HFFc6 (cell line): ENCODE measurements at regions not wholly inside any gene's neighbourhood (a gene's known extent, or its start where the extent isn't known, plus 50 kb on each side); places are given as distances from the start of the nearest gene placed in this dataset.

Experiments used
- DNase-seq: peaks from one replicate; pipeline ENCODE4 v3.0.0-alpha.2; 2018
- H3K27ac Mint-ChIP-seq: 2 replicates; pipeline ENCODE4 v1.8.0; 2020; ENCODE audit warnings: mild to moderate bottlenecking, mixed read lengths
- H3K27me3 Mint-ChIP-seq: 2 replicates; pipeline ENCODE4 v1.8.0; 2021; ENCODE audit warnings: mild to moderate bottlenecking, moderate library complexity, mixed read lengths; ENCODE audit not compliant: insufficient read depth
- H3K36me3 Mint-ChIP-seq: 2 replicates; pipeline ENCODE4 v1.8.0; 2021; ENCODE audit warnings: low read depth, mixed read lengths
- H3K4me1 Mint-ChIP-seq: 2 replicates; pipeline ENCODE4 v1.8.0; 2020; ENCODE audit warnings: low read depth, mixed read lengths
- H3K4me3 Mint-ChIP-seq: 2 replicates; pipeline ENCODE4 v1.8.0; 2020; ENCODE audit warnings: mild to moderate bottlenecking, moderate library complexity, mixed read lengths
- H3K9me3 Mint-ChIP-seq: 2 replicates; pipeline ENCODE4 v1.8.0; 2020; ENCODE audit warnings: mild to moderate bottlenecking, mixed read lengths
- TF ChIP-seq, protein P1 (sequence below): fragments of 200-600 bp; sonication (generic); IDR thresholded peaks from 2 replicates; pipeline ENCODE4 v1.5.0; 2021; ENCODE audit warnings: antibody characterized with exemption, mild to moderate bottlenecking

DNA sequence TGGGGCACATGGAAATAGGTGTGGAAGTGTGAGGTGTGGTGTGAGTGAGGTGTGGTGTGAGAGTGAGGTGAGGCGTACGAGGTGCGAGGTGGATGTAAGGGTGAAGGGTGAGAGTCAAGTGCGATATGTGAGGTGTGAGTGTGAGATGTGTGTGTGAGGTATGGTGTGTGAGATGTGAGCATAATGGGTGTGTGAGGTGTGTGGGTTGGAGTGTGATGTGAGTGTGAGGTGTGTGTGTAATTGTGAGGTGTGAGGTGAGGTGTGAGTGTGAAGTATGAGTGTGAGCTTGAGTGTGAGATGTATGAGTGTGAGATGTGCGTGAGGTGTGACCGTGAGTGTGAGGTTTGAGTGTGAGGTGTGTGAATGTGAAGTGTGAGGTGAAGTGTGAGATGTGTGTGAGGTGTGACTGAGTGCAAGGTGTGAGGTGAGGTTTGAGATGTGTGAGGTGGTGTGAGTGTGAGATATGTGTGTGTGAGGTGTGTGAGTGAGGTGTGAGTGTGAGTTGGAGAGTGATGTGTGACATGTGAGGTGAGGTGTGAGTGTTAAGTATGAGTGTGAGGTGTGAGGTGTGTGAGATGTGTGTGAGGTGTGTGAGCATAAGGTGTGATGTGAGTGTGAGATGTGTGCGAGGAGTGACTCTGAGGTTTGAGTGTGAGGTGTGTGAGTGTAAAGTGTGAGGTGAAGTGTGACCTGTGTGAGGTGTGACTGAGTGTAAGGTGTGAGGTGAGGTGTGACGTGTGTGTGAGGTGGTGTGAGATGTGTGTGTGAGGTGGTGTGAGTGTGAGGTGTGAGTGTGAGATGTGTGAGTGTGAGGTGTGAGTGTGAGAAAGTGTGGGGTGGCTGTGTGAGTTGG, 354.0 kb downstream of the FOXL1 start:
- Mint-ChIP-seq H3K4me3 (no peak overlapping the region), H3K4me1 (peaks cover 14% of the 10 kb centered on the region; the same call in 1 of the 2 replicates), H3K36me3 (no peaks in the 10 kb centered on the region), H3K9me3 (no peaks in the 10 kb centered on the region), H3K27ac (no peak overlapping the region), H3K27me3 (peaks cover 24% of the 10 kb centered on the region)
- TF ChIP-seq, protein P1, sequence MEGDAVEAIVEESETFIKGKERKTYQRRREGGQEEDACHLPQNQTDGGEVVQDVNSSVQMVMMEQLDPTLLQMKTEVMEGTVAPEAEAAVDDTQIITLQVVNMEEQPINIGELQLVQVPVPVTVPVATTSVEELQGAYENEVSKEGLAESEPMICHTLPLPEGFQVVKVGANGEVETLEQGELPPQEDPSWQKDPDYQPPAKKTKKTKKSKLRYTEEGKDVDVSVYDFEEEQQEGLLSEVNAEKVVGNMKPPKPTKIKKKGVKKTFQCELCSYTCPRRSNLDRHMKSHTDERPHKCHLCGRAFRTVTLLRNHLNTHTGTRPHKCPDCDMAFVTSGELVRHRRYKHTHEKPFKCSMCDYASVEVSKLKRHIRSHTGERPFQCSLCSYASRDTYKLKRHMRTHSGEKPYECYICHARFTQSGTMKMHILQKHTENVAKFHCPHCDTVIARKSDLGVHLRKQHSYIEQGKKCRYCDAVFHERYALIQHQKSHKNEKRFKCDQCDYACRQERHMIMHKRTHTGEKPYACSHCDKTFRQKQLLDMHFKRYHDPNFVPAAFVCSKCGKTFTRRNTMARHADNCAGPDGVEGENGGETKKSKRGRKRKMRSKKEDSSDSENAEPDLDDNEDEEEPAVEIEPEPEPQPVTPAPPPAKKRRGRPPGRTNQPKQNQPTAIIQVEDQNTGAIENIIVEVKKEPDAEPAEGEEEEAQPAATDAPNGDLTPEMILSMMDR: no peak
- DNase-seq: no peak

DNA sequence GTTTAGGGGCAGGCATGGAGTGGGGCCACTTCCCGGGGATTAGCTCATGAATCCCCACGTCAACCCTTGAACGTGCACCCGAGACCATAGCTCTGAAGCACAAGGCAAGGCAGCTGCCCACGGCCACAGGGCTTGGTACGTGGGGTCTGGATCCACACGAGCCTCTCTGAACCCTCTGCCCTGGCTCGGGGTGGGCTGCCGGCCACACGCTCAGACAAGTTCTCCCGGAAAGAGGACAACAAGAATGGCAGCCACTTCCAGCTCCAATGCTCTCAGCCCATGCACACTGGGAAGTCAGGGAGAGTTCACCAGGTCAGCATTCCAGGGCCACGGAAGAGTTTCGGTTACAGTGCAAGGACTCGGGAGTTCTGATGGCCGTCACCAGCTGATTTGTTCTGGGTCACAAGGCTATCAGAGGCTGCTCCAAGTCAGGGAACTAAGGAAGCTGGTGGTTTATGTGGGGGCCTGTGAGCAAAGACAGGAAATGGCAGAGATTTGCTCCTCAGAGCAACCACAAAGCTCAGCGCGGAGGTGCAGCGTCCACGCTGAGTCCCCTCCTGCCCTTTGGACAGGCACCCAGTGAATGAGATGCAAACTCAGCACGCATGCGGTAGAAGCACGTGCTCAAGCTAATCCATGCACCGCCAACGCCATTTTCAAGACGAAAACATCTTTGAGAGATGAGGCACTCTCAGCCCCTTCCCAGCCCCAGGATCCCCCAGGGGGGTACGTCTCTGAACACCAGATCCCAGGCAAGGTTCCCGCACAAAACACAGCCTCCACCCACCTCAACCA, 356.4 kb downstream of the FOXL1 start:
- TF ChIP-seq, protein P1: no peak
- peaks cover 37% of the 10 kb centered on the region for H3K27me3 Mint-ChIP-seq
- peaks cover 3% of the 10 kb centered on the region; the same call in 1 of the 2 replicates for H3K4me1 Mint-ChIP-seq
- no peak overlapping the region for H3K27ac Mint-ChIP-seq
- no peak for DNase-seq
- H3K9me3 Mint-ChIP-seq: peaks cover 6% of the 10 kb centered on the region
- peaks cover 1% of the 10 kb centered on the region; the same call in 1 of the 2 replicates for H3K36me3 Mint-ChIP-seq
- H3K4me3 Mint-ChIP-seq: no peak overlapping the region

DNA sequence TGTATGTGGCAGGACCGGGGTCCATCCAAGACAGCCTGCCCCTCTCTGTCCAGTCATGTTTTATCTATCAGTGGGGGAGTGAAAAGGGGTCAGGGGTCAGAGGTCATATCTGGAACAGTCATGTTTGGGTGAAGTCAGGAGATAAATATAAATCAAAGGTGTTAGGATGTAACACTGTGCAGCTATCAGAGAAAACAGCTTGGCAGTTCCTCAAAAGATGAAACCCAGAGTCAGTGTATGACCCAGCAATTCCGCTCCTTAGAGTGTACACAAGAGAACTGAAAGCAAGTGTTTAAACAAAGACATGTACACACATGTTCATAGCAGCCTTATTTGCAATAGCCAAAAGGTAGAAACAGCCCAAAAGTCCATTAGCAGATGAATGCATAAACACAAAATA, 361.3 kb downstream of the FOXL1 start:
- Mint-ChIP-seq H3K9me3 (peaks cover 10% of the 10 kb centered on the region), H3K27me3 (peaks cover 38% of the 10 kb centered on the region), H3K27ac (no peak overlapping the region), H3K36me3 (peaks cover 6% of the 10 kb centered on the region; the same call in 1 of the 2 replicates), H3K4me3 (no peak overlapping the region), H3K4me1 (peaks cover 34% of the 10 kb centered on the region)
- no peak for DNase-seq
- TF ChIP-seq, protein P1: no peak

- no peak overlapping the region for H3K4me3 Mint-ChIP-seq
- no peak overlapping the region; the same call in 1 of the 2 replicates for H3K27ac Mint-ChIP-seq
- H3K9me3 Mint-ChIP-seq: peaks cover 10% of the 10 kb centered on the region
- peaks cover 27% of the 10 kb centered on the region for H3K27me3 Mint-ChIP-seq
- H3K4me1 Mint-ChIP-seq: peaks cover 45% of the 10 kb centered on the region
- no peak for DNase-seq
- peaks cover 6% of the 10 kb centered on the region; the same call in 1 of the 2 replicates for H3K36me3 Mint-ChIP-seq
- TF ChIP-seq, protein P1: no peak
Measured at GRCh38 chr16:86941731-86942130, 363.4 kb downstream of the FOXL1 start.

DNA sequence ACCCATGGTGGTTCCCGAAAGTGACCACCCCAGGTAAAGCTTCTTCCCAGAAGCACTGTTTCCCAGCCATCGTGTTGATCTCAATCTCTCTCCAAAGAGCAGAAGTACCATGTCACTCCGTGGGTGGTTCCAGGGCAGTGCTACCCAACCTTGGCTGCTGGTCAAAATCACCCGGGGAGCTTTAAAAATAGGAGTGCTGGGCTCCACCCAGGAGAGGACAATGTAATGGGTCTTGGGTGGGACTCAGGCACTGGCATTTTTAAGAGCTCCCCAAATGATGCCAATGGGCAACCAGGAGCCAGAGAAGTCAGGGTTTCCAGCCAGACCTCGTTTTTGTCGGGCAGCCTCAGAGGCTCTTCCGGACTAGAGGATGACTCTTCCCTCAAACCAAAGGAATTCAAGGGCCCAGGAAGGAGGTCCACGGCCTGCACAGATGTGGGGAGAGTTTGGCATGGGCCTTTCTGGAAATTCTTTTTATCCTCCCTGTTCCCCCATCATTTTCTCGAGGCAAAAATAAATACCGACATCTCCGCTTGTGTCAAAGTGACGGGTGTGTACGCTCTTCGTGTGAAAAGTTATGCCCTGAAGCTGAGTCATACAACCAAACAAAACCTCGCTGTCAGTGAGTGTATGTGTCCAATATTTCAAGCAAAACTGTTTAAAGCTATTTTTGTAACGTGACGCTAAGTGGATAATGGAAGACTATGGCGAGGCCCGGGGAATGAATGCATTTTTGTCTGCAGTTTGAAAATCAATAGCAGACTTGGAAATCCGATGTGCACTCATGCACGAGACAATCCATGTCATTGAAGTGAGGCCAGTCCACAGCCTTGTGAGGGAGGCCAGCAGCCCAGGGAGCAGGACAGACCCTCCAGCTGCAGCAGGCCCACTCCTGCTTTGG, 364.1 kb downstream of the FOXL1 start:
- peak; percentile 79 for DNase-seq
- H3K4me3 Mint-ChIP-seq: peak overlapping the region; percentile 57
- peaks cover 10% of the 10 kb centered on the region for H3K9me3 Mint-ChIP-seq
- H3K4me1 Mint-ChIP-seq: peaks cover 51% of the 10 kb centered on the region
- TF ChIP-seq, protein P1: no peak
- H3K27ac Mint-ChIP-seq: peak overlapping the region; percentile 75
- peaks cover 6% of the 10 kb centered on the region; the same call in 1 of the 2 replicates for H3K36me3 Mint-ChIP-seq
- H3K27me3 Mint-ChIP-seq: peaks cover 23% of the 10 kb centered on the region
